Endothelial cell of umbilical vein (primary cell): ENCODE measurements at regions not wholly inside any gene's neighbourhood (a gene's known extent, or its start where the extent isn't known, plus 50 kb on each side); places are given as distances from the start of the nearest gene placed in this dataset.

Experiments
- BruUV-seq: library from RNA; stranded (reverse); fragments of 400-500 nt; replicated peaks from 2 replicates; lab custom pipeline; 2021; lab: Mats Ljungman, UMichigan
- CTCF ChIA-PET: fragments of 300-600, 350-600 bp; sonication (Branson Sonifier 250); formaldehyde crosslinking; loops from one replicate; lab custom pipeline; 2021; ENCODE audit warnings: antibody characterized with exemption, inconsistent platforms; lab: Charles Lee
- POLR2A ChIA-PET: fragments of 300-600, 350-600 bp; sonication (Branson Sonifier 250); formaldehyde crosslinking; loops from one replicate; lab custom pipeline; 2021; ENCODE audit warnings: antibody characterized with exemption, inconsistent platforms; lab: Charles Lee
- DNase-seq: peaks from one replicate; pipeline ENCODE4 v3.0.0-alpha.2; 2011; ENCODE audit warnings: low read depth, low spot score
- FAIRE-seq: peaks from 2 replicates; lab custom pipeline; 2011; peaks lifted over from hg19 to GRCh38; lab: Jason Lieb, UNC
- H2AFZ ChIP-seq: 2 replicates; pipeline ENCODE4 v1.6.0; 2012; ENCODE audit warnings: low read depth, low read length, control low read depth, inconsistent platforms
- H3K27ac ChIP-seq: 2 replicates; pipeline ENCODE4 v1.5.1; 2011; ENCODE audit warnings: low read depth, mild to moderate bottlenecking, control low read depth, low read length, moderate library complexity; ENCODE audit not compliant: insufficient read depth
- H3K27me3 ChIP-seq, 2 experiments: 2 replicates each; pipeline versions ENCODE4 v1.6.0 to v1.6.1; 2011; ENCODE audit warnings: low read length in 2 of 2, mixed read lengths in 1 of 2; ENCODE audit not compliant: control insufficient read depth in 2 of 2, insufficient read depth in 2 of 2
- H3K36me3 ChIP-seq, 2 experiments: 2 replicates in 1 of 2; 3 replicates in 1 of 2; pipeline ENCODE4 v1.5.1; 2011; ENCODE audit warnings: low read length in 2 of 2, mild to moderate bottlenecking in 1 of 2, moderate library complexity in 1 of 2; ENCODE audit not compliant: control insufficient read depth in 2 of 2, insufficient read depth in 2 of 2; ENCODE audit errors: extremely low read depth in 1 of 2
- H3K4me1 ChIP-seq: 3 replicates; pipeline ENCODE4 v1.5.1; 2011; ENCODE audit warnings: mild to moderate bottlenecking, low read length; ENCODE audit not compliant: control insufficient read depth, insufficient read depth; ENCODE audit errors: extremely low read depth
- H3K4me2 ChIP-seq: 2 replicates; pipeline ENCODE4 v1.6.1; 2011; ENCODE audit warnings: low read length, control low read depth, mixed read lengths; ENCODE audit not compliant: insufficient read depth
- H3K4me3 ChIP-seq, 3 experiments: fragments of 200-600 bp in 1 of 3; sonication (generic), shearing (Covaris generic) in 1 of 3; replicated peaks in 1 of 3; 2 replicates each; pipeline ENCODE4 v1.5.1; 2011 to 2016; ENCODE audit warnings: control low read depth in 3 of 3, low read length in 3 of 3, mild to moderate bottlenecking in 2 of 3, inconsistent platforms in 1 of 3, low read depth in 1 of 3, moderate library complexity in 1 of 3; ENCODE audit not compliant: insufficient read depth in 1 of 3
- H3K79me2 ChIP-seq: 2 replicates; pipeline ENCODE4 v1.6.0; 2012; ENCODE audit warnings: low read length, inconsistent platforms; ENCODE audit not compliant: control insufficient read depth, insufficient read depth
- H3K9ac ChIP-seq: replicated peaks from 2 replicates; pipeline ENCODE3; 2011; ENCODE audit warnings: low read length, control low read depth; ENCODE audit not compliant: insufficient read depth; ENCODE audit errors: extremely low read depth
- H3K9me1 ChIP-seq: replicated peaks from 3 replicates; pipeline ENCODE4 v1.6.0; 2011; ENCODE audit warnings: mild to moderate bottlenecking, low read length; ENCODE audit not compliant: control insufficient read depth, insufficient read depth; ENCODE audit errors: extremely low read depth
- H3K9me3 ChIP-seq: replicated peaks from 2 replicates; pipeline ENCODE4 v1.5.1; 2012; ENCODE audit warnings: low read length, inconsistent platforms; ENCODE audit not compliant: control insufficient read depth, insufficient read depth
- H4K20me1 ChIP-seq: replicated peaks from 2 replicates; pipeline ENCODE3; 2011; ENCODE audit warnings: mild to moderate bottlenecking, low read length; ENCODE audit not compliant: control insufficient read depth, insufficient read depth; ENCODE audit errors: extremely low read depth
- EZH2 ChIP-seq: IDR thresholded peaks from 2 replicates; pipeline ENCODE4 v1.6.1; 2012; ENCODE audit warnings: borderline replicate concordance, low read depth, mild to moderate bottlenecking, moderate library complexity, low read length, inconsistent platforms; ENCODE audit not compliant: severe bottlenecking
- FOS ChIP-seq: IDR thresholded peaks from 2 replicates; pipeline ENCODE4 v1.6.1; 2011; ENCODE audit warnings: mild to moderate bottlenecking, low read length, moderate library complexity, borderline replicate concordance; ENCODE audit not compliant: insufficient read depth
- GATA2 ChIP-seq: IDR thresholded peaks from 2 replicates; pipeline ENCODE4 v1.7.0; 2011; ENCODE audit warnings: low read depth, mild to moderate bottlenecking, moderate library complexity, mixed read lengths, low read length; ENCODE audit not compliant: insufficient read length, insufficient read depth
- JUN ChIP-seq: IDR thresholded peaks from 2 replicates; pipeline ENCODE4 v1.6.1; 2011; ENCODE audit warnings: borderline replicate concordance, low read depth; ENCODE audit not compliant: insufficient read length, insufficient read depth
- MYC ChIP-seq: IDR thresholded peaks from one replicate; pipeline ENCODE4 v1.6.1; 2011; ENCODE audit warnings: mild to moderate bottlenecking, low read depth, low read length
- POLR2A ChIP-seq: IDR thresholded peaks from 2 replicates; pipeline ENCODE4 v1.6.1; 2012; ENCODE audit warnings: low read depth, mild to moderate bottlenecking, control low read depth, low read length
- POLR2AphosphoS5 ChIP-seq: IDR thresholded peaks from 2 replicates; pipeline ENCODE4 v1.6.1; 2012; ENCODE audit warnings: low read depth, mild to moderate bottlenecking, control low read depth, low read length, moderate library complexity; ENCODE audit not compliant: insufficient read depth
- dilution Hi-C: fragments of 300-500 bp; cut with MboI; formaldehyde crosslinking; loops from one replicate; pipeline ENCODE4 v1.15.0; 2019; ENCODE audit warnings: low sequenced_read_pairs; ENCODE audit not compliant: extremely low pct_ligation_motif_present
- intact Hi-C: fragments of 100-400 bp; cut with micrococcal nuclease; formaldehyde crosslinking; loops from one replicate; pipeline ENCODE4 v1.10.0; 2022
- TF ChIP-seq, protein P1 (sequence below): IDR thresholded peaks from 2 replicates; pipeline ENCODE4 v1.6.1; 2011; ENCODE audit not compliant: insufficient read depth, insufficient read length
- TF ChIP-seq, protein P2 (sequence below), 2 donors: IDR thresholded peaks; 1 replicate in 1 of 2; 2 replicates in 1 of 2; pipeline ENCODE4 v1.5.1; 2011; ENCODE audit warnings: low read length in 2 of 2, mild to moderate bottlenecking in 2 of 2, moderate library complexity in 2 of 2, control low read depth in 1 of 2, inconsistent platforms in 1 of 2, low read depth in 1 of 2; ENCODE audit not compliant: insufficient read depth in 1 of 2; ENCODE audit errors: extremely low read depth in 1 of 2

DNA sequence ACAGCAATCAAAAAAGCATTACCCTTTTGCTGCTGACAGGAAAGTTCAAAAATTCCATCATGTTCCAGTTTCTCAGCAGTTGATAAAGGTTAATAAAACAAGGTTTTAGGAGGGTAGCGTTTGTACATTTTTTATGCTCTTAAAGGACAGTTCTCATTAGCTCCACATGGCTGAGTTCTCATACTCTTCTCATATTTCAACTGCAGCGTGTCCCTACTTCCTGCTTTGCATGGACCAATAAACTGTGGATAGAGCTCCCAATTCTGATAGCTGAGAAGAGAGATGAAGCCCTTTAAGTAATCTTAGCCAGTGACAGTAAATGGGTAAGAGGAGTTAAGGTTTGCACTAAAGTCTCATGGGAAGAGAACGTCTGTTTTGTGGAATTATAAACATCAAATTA, 53.5 kb downstream of the SPANXA2 start:
- no peaks in the 10 kb centered on the region for H4K20me1 ChIP-seq
- FAIRE-seq (peak; percentile 64), DNase-seq (no peak)
- peak overlapping the region; percentile 24 for H2AFZ ChIP-seq
- no peaks in the 10 kb centered on the region for H3K79me2 ChIP-seq
- H3K27me3 ChIP-seq = no peaks in the 10 kb centered on the region
- no TSS peak for BruUV-seq
- intact Hi-C loops (no loop called here), dilution Hi-C loops (no loop called here)
- POLR2A ChIA-PET = no interaction called here
- no peaks in the 10 kb centered on the region for H3K9me3 ChIP-seq
- CTCF ChIA-PET = no interaction called here
- no peak overlapping the region for H3K4me2 ChIP-seq
- no peak overlapping the region for H3K9ac ChIP-seq
- no peak overlapping the region for H3K27ac ChIP-seq
- H3K4me1 ChIP-seq = no peaks in the 10 kb centered on the region
- no peaks in the 10 kb centered on the region for H3K36me3 ChIP-seq
- no peak overlapping the region for H3K4me3 ChIP-seq
- H3K9me1 ChIP-seq = no peaks in the 10 kb centered on the region
- TF ChIP-seq, protein P1, sequence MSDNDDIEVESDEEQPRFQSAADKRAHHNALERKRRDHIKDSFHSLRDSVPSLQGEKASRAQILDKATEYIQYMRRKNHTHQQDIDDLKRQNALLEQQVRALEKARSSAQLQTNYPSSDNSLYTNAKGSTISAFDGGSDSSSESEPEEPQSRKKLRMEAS = no peak
- TF ChIP-seq FOS (no peak), EZH2 (no peak), JUN (no peak), POLR2AphosphoS5 (no peak), MYC (no peak), POLR2A (no peak), GATA2 (no peak)
- TF ChIP-seq, protein P2, sequence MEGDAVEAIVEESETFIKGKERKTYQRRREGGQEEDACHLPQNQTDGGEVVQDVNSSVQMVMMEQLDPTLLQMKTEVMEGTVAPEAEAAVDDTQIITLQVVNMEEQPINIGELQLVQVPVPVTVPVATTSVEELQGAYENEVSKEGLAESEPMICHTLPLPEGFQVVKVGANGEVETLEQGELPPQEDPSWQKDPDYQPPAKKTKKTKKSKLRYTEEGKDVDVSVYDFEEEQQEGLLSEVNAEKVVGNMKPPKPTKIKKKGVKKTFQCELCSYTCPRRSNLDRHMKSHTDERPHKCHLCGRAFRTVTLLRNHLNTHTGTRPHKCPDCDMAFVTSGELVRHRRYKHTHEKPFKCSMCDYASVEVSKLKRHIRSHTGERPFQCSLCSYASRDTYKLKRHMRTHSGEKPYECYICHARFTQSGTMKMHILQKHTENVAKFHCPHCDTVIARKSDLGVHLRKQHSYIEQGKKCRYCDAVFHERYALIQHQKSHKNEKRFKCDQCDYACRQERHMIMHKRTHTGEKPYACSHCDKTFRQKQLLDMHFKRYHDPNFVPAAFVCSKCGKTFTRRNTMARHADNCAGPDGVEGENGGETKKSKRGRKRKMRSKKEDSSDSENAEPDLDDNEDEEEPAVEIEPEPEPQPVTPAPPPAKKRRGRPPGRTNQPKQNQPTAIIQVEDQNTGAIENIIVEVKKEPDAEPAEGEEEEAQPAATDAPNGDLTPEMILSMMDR (IDR thresholded peaks at IDR 0.05; ENCODE audit: extremely low read depth in 1 of 2, insufficient read depth in 1 of 2, low read depth in 1 of 2, low read length in 2 of 2) = no peak
